Small intestine (tissue), 7 donors: ENCODE measurements at regions not wholly inside any gene's neighbourhood (a gene's known extent, or its start where the extent isn't known, plus 50 kb on each side); places are given as distances from the start of the nearest gene placed in this dataset.

Source experiments
- DNase-seq, 2 donors: peaks; one replicate each; pipeline versions ENCODE4 v3.0.0 to v3.0.0-alpha.2; 2013
- FAIRE-seq: peaks from 2 replicates; lab custom pipeline; 2012; peaks lifted over from hg19 to GRCh38; lab: Jason Lieb, UNC
- H3K27ac ChIP-seq, 3 donors: one replicate each; pipeline ENCODE4 v1.5.1; 2013; ENCODE audit warnings: low read length in 2 of 3, mild to moderate bottlenecking in 2 of 3, control low read depth in 1 of 3, inconsistent platforms in 1 of 3, low read depth in 1 of 3, moderate library complexity in 1 of 3
- H3K27me3 ChIP-seq, 3 donors: one replicate each; pipeline ENCODE4 v1.6.1; 2013; ENCODE audit warnings: low read length in 3 of 3, inconsistent platforms in 1 of 3; ENCODE audit not compliant: control insufficient read depth in 3 of 3, insufficient read depth in 3 of 3
- H3K36me3 ChIP-seq, 3 donors: one replicate each; pipeline ENCODE4 v1.6.1; 2013; ENCODE audit warnings: low read length in 3 of 3, inconsistent platforms in 1 of 3, low read depth in 1 of 3, mild to moderate bottlenecking in 1 of 3, moderate library complexity in 1 of 3; ENCODE audit not compliant: control insufficient read depth in 3 of 3, insufficient read depth in 2 of 3
- H3K4me1 ChIP-seq, 3 donors: one replicate each; pipeline ENCODE4 v1.6.1; 2013; ENCODE audit warnings: low read length in 2 of 3, inconsistent platforms in 1 of 3, low read depth in 1 of 3, mild to moderate bottlenecking in 1 of 3, moderate library complexity in 1 of 3; ENCODE audit not compliant: control insufficient read depth in 3 of 3, insufficient read depth in 2 of 3
- H3K4me3 ChIP-seq, 3 donors: one replicate each; pipeline ENCODE4 v1.5.1; 2013; ENCODE audit warnings: low read length in 3 of 3, control low read depth in 1 of 3, inconsistent platforms in 1 of 3, low read depth in 1 of 3, mild to moderate bottlenecking in 1 of 3, moderate library complexity in 1 of 3
- H3K9me3 ChIP-seq, 2 donors: one replicate each; pipeline ENCODE4 v1.6.1; 2013; ENCODE audit warnings: low read depth in 1 of 2, low read length in 1 of 2; ENCODE audit not compliant: control insufficient read depth in 2 of 2, insufficient read depth in 1 of 2
- WGBS, 3 donors: extraction: QIAGEN DNeasy Blood & Tissue Kit; methylation state at CpG; one replicate each; pipeline ENCODE4 v1.1.7; 2013; 5-methylcytosine and 5-hydroxymethylcytosine counted together
- donor health status: healthy with polysubstance abuse.
- donor health status: control.
- donor health status: control.
- donor health status: Bipolar disorder and iron deficiency.
- donor health status: healthy.

GRCh38 chr2:181153886-181154285 is 173.5 kb downstream of the UBE2E3 start:
- Histone ChIP-seq H3K27ac (no peak overlapping the region), H3K9me3 (peaks cover 0 to 5% of the 10 kb centered on the region in 2 donors), H3K4me3 (no peak overlapping the region), H3K27me3 (no peaks in the 10 kb centered on the region), H3K36me3 (no peaks in the 10 kb centered on the region), H3K4me1 (no peaks in the 10 kb centered on the region)
- DNase-seq (no peak), FAIRE-seq (no peak)
- 42 to 60% (median 51%) methylated on average over 1 of the region's 1 CpG for WGBS, 3 donors

- WGBS, 3 donors: 81 to 83% (median 81%) methylated on average over 4 of the region's 4 CpGs
- H3K27me3 ChIP-seq: no peaks in the 10 kb centered on the region
- no peak for FAIRE-seq
Measured at GRCh38 chr2:181157326-181157725, 176.9 kb downstream of the UBE2E3 start.

GRCh38 chr2:181158427-181158826 is 178.0 kb downstream of the UBE2E3 start:
- DNase-seq: no peak
- H3K9me3 ChIP-seq: peaks cover 0 to 5% of the 10 kb centered on the region in 2 donors
- H3K27ac ChIP-seq: no peak overlapping the region
- no peaks in the 10 kb centered on the region for H3K4me1 ChIP-seq
- no peaks in the 10 kb centered on the region for H3K36me3 ChIP-seq
- H3K4me3 ChIP-seq: no peak overlapping the region
- 51 to 84% (median 53%) methylated on average over 1 of the region's 1 CpG for WGBS, 3 donors
- no peak for FAIRE-seq
- no peaks in the 10 kb centered on the region for H3K27me3 ChIP-seq

More at GRCh38 chr2:181157326-181157725, 176.9 kb downstream of the UBE2E3 start:
- DNase-seq: no peak
- Histone ChIP-seq H3K9me3 (peaks cover 0 to 5% of the 10 kb centered on the region in 2 donors), H3K4me3 (no peak overlapping the region), H3K27ac (no peak overlapping the region), H3K36me3 (no peaks in the 10 kb centered on the region), H3K4me1 (no peaks in the 10 kb centered on the region)

GRCh38 chr2:181161615-181162014 is 181.2 kb downstream of the UBE2E3 start:
- Histone ChIP-seq H3K27ac (no peak overlapping the region), H3K9me3 (peaks cover 0 to 1% of the 10 kb centered on the region in 2 donors), H3K4me1 (no peaks in the 10 kb centered on the region), H3K4me3 (no peak overlapping the region), H3K27me3 (no peaks in the 10 kb centered on the region), H3K36me3 (no peaks in the 10 kb centered on the region)
- WGBS, 3 donors: 91 to 97% (median 93%) methylated on average over 1 of the region's 1 CpG
- DNase-seq (no peak), FAIRE-seq (no peak)

- no peak for DNase-seq
- H3K9me3 ChIP-seq: peaks cover 0 to 2% of the 10 kb centered on the region in 2 donors
- no peaks in the 10 kb centered on the region for H3K27me3 ChIP-seq
- no peaks in the 10 kb centered on the region for H3K4me1 ChIP-seq
- FAIRE-seq: no peak
- no peaks in the 10 kb centered on the region for H3K36me3 ChIP-seq
- peak overlapping the region in 1 of 3 donors; percentile 68 for H3K27ac ChIP-seq
- no peak overlapping the region for H3K4me3 ChIP-seq
- WGBS, 3 donors: 65 to 87% (median 76%) methylated on average over 1 of the region's 1 CpG
Measured at GRCh38 chr2:181163139-181163538, 182.7 kb downstream of the UBE2E3 start.

- Histone ChIP-seq H3K4me1 (no peaks in the 10 kb centered on the region), H3K27ac (no peak overlapping the region), H3K27me3 (no peaks in the 10 kb centered on the region), H3K36me3 (no peaks in the 10 kb centered on the region), H3K4me3 (no peak overlapping the region), H3K9me3 (peaks cover 0 to 2% of the 10 kb centered on the region in 2 donors)
- DNase-seq (no peak), FAIRE-seq (no peak)
Measured at GRCh38 chr2:181163691-181164090, 183.3 kb downstream of the UBE2E3 start.

- Histone ChIP-seq H3K9me3 (peaks cover 0 to 2% of the 10 kb centered on the region in 2 donors), H3K36me3 (no peaks in the 10 kb centered on the region), H3K27ac (peak overlapping the region in 1 of 3 donors; percentile 72), H3K4me1 (no peaks in the 10 kb centered on the region), H3K27me3 (no peaks in the 10 kb centered on the region), H3K4me3 (no peak overlapping the region)
- FAIRE-seq: no peak
- DNase-seq: no peak
Measured at GRCh38 chr2:181164699-181165098, 184.3 kb downstream of the UBE2E3 start.

GRCh38 chr2:181165199-181165868 is 184.9 kb downstream of the UBE2E3 start:
- no peak overlapping the region for H3K4me3 ChIP-seq
- H3K27me3 ChIP-seq: no peaks in the 10 kb centered on the region
- no peaks in the 10 kb centered on the region for H3K4me1 ChIP-seq
- H3K9me3 ChIP-seq: peaks cover 0 to 2% of the 10 kb centered on the region in 2 donors
- H3K36me3 ChIP-seq: no peaks in the 10 kb centered on the region
- FAIRE-seq (no peak), DNase-seq (peak in 1 of 2 donors; percentile 38)
- H3K27ac ChIP-seq: peak overlapping the region in 2 of 3 donors; percentile 72 to 76
- WGBS, 3 donors: 55 to 70% (median 69%) methylated on average over 6 of the region's 6 CpGs

- no peak overlapping the region for H3K4me3 ChIP-seq
- FAIRE-seq (no peak), DNase-seq (no peak)
- WGBS, 3 donors: 26 to 64% (median 46%) methylated on average over 1 of the region's 1 CpG
- H3K27ac ChIP-seq: peak overlapping the region in 1 of 3 donors; percentile 14
- H3K9me3 ChIP-seq: peaks cover 0 to 2% of the 10 kb centered on the region in 2 donors
- H3K27me3 ChIP-seq: no peaks in the 10 kb centered on the region
- no peaks in the 10 kb centered on the region for H3K36me3 ChIP-seq
- H3K4me1 ChIP-seq: no peaks in the 10 kb centered on the region
Measured at GRCh38 chr2:181169503-181169902, 189.1 kb downstream of the UBE2E3 start.
